ENCODE measurements at regions not wholly inside any gene's neighbourhood (a gene's known extent, or its start where the extent isn't known, plus 50 kb on each side); places are given as distances from the start of the nearest gene placed in this dataset.

DNA sequence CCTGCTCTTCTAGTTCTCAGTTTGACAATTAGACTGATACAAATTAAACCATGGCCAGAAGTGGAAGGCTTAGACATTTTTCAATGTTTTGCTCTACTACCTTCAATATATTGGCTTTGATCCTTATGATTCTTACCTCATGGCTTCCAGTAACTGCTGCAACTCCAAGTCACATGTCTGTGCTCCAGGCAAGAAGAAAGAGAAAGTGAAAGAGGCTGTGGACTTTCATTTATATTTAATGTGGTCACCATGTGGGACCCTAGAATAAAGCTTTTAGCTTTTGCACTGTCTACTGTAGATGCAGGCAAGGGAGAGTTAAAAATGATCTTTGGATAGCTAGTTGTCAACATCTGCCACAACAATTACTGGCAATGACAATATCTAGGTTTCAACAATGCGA lies 214.3 kb upstream of the PDE3A start:
- TF ChIP-seq MXI1 (IDR thresholded peaks at IDR 0.05; ENCODE audit: borderline replicate concordance, low read depth, low read length) (no peak), FOS (IDR thresholded peaks at IDR 0.05; ENCODE audit: low read depth, low read length) (no peak), RFX5 (IDR thresholded peaks at IDR 0.05; ENCODE audit: low read depth, low read length) (no peak), CEBPB (IDR thresholded peaks at IDR 0.05; ENCODE audit: low read depth, low read length) (no peak), MAFK (IDR thresholded peaks at IDR 0.05; ENCODE audit: low read depth, low read length) (no peak), POLR2A (IDR thresholded peaks at IDR 0.05; ENCODE audit: low read depth, low read length) (no peak), SMC3 (IDR thresholded peaks at IDR 0.05; ENCODE audit: low read depth, low read length) (no peak), RAD21 (IDR thresholded peaks at IDR 0.05; ENCODE audit: low read length) (no peak), MAZ (IDR thresholded peaks at IDR 0.05; ENCODE audit: borderline replicate concordance, low read depth, low read length) (no peak), CHD1 (IDR thresholded peaks at IDR 0.05; ENCODE audit: low read depth, low read length) (no peak), NFE2L2 (IDR thresholded peaks at IDR 0.05; ENCODE audit: low read depth, low read length) (no peak), RCOR1 (IDR thresholded peaks at IDR 0.05; ENCODE audit: insufficient replicate concordance, low read length) (no peak)
- TF ChIP-seq, protein P1, sequence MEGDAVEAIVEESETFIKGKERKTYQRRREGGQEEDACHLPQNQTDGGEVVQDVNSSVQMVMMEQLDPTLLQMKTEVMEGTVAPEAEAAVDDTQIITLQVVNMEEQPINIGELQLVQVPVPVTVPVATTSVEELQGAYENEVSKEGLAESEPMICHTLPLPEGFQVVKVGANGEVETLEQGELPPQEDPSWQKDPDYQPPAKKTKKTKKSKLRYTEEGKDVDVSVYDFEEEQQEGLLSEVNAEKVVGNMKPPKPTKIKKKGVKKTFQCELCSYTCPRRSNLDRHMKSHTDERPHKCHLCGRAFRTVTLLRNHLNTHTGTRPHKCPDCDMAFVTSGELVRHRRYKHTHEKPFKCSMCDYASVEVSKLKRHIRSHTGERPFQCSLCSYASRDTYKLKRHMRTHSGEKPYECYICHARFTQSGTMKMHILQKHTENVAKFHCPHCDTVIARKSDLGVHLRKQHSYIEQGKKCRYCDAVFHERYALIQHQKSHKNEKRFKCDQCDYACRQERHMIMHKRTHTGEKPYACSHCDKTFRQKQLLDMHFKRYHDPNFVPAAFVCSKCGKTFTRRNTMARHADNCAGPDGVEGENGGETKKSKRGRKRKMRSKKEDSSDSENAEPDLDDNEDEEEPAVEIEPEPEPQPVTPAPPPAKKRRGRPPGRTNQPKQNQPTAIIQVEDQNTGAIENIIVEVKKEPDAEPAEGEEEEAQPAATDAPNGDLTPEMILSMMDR (conservative IDR thresholded peaks at IDR 0.05; ENCODE audit: low read depth, low read length) = no peak
- TF ChIP-seq, protein P2, sequence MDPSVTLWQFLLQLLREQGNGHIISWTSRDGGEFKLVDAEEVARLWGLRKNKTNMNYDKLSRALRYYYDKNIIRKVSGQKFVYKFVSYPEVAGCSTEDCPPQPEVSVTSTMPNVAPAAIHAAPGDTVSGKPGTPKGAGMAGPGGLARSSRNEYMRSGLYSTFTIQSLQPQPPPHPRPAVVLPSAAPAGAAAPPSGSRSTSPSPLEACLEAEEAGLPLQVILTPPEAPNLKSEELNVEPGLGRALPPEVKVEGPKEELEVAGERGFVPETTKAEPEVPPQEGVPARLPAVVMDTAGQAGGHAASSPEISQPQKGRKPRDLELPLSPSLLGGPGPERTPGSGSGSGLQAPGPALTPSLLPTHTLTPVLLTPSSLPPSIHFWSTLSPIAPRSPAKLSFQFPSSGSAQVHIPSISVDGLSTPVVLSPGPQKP (IDR thresholded peaks at IDR 0.05; ENCODE audit: borderline replicate concordance, low read depth, low read length) = no peak
- TF ChIP-seq, protein P3, sequence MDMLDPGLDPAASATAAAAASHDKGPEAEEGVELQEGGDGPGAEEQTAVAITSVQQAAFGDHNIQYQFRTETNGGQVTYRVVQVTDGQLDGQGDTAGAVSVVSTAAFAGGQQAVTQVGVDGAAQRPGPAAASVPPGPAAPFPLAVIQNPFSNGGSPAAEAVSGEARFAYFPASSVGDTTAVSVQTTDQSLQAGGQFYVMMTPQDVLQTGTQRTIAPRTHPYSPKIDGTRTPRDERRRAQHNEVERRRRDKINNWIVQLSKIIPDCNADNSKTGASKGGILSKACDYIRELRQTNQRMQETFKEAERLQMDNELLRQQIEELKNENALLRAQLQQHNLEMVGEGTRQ (IDR thresholded peaks at IDR 0.05; ENCODE audit: low read depth, low read length) = no peak
- DNase-seq = peak; percentile 1
- Histone ChIP-seq H3K36me3 (ENCODE audit: control insufficient read depth, insufficient read depth, low read length) (no peaks in the 10 kb centered on the region), H3K18ac (ENCODE audit: low read depth, low read length) (peak overlapping the region; percentile 12; the same call in 1 of the 2 replicates), H3K4me2 (ENCODE audit: low read depth, low read length) (peak overlapping the region; percentile 81; the same call in 1 of the 2 replicates), H3K23ac (ENCODE audit: low read depth, low read length) (no peak overlapping the region), H2BK5ac (ENCODE audit: low read depth, low read length, poor library complexity, severe bottlenecking) (no peak overlapping the region), H4K5ac (ENCODE audit: low read depth, low read length) (no peak overlapping the region), H3K56ac (ENCODE audit: extremely low read depth, insufficient read depth, low read length) (no peak overlapping the region), H4K91ac (ENCODE audit: insufficient read depth, low read depth, low read length) (no peak overlapping the region), H2BK120ac (ENCODE audit: low read depth, low read length) (no peak overlapping the region), H3K27ac (ENCODE audit: insufficient read depth, low read length) (no peak overlapping the region), H4K20me1 (ENCODE audit: insufficient read depth, low read length) (no peaks in the 10 kb centered on the region), H2AK5ac (ENCODE audit: low read depth, low read length) (no peak overlapping the region), H3K4me1 (ENCODE audit: control insufficient read depth, insufficient read depth, low read length) (no peaks in the 10 kb centered on the region), H3K9me1 (ENCODE audit: insufficient read depth, low read length) (no peaks in the 10 kb centered on the region), H2AFZ (replicated peaks; ENCODE audit: low read length, poor library complexity) (no peak overlapping the region), H4K8ac (ENCODE audit: low read depth in 2 of 2, low read length in 2 of 2) (no peak overlapping the region), H3K4ac (ENCODE audit: low read depth, low read length) (no peak overlapping the region), H2BK20ac (ENCODE audit: low read depth, low read length) (no peak overlapping the region), H3K9me3 (ENCODE audit: control insufficient read depth, insufficient read depth, low read length) (no peaks in the 10 kb centered on the region), H3K9ac (ENCODE audit: low read depth, low read length) (no peak overlapping the region), H2AK9ac (replicated peaks; ENCODE audit: low read depth, low read length, poor library complexity) (no peak overlapping the region), H3K14ac (replicated peaks; ENCODE audit: low read depth, low read length) (no peak overlapping the region), H3K27me3 (ENCODE audit: control insufficient read depth, insufficient read depth, low read length) (no peaks in the 10 kb centered on the region), H3K79me1 (ENCODE audit: low read depth in 1 of 2, low read length in 2 of 2) (no peaks in the 10 kb centered on the region), H2BK15ac (ENCODE audit: low read depth, low read length) (no peak overlapping the region), H3K4me3 (ENCODE audit: insufficient read depth, low read depth, low read length) (peak overlapping the region; percentile 7; the same call in 1 of the 2 replicates)
- WGBS, 2 experiments (ENCODE audit: extremely low coverage in 2 of 2, insufficient read length in 1 of 2) = no CpG with 5 or more reads among the region's 1 CpG
- in situ Hi-C loops (cut with MboI; ENCODE audit: low sequenced_read_pairs) = no loop called here
- BruUV-seq (replicated peaks) = no TSS peak
- ATAC-seq (ENCODE audit: low read depth) = no peak
- ChIA-PET POLR2A (ENCODE audit: unreplicated experiment) (no interaction called here), CTCF (no interaction called here)
- dilution Hi-C loops (cut with HindIII; ENCODE audit: low sequenced_read_pairs, unreplicated experiment) = no loop called here
- intact Hi-C loops (cut with micrococcal nuclease) = loop anchor here (5.0 kb wide), 1 partner anchor 58 kb away; no protein-coding TSS in a partner anchor
